ENCODE measurements at regions not wholly inside any gene's neighbourhood (a gene's known extent, or its start where the extent isn't known, plus 50 kb on each side); places are given as distances from the start of the nearest gene placed in this dataset.
A peak's percentile ranks its signal among the peaks of the same experiment; 100 is the strongest.

- no peak for DNase-seq
- H3K27me3 ChIP-seq (ENCODE audit: control insufficient read depth in 3 of 3, insufficient read depth in 3 of 3, low read length in 2 of 3), result no peaks in the 10 kb centered on the region
- TF ChIP-seq, protein P1, sequence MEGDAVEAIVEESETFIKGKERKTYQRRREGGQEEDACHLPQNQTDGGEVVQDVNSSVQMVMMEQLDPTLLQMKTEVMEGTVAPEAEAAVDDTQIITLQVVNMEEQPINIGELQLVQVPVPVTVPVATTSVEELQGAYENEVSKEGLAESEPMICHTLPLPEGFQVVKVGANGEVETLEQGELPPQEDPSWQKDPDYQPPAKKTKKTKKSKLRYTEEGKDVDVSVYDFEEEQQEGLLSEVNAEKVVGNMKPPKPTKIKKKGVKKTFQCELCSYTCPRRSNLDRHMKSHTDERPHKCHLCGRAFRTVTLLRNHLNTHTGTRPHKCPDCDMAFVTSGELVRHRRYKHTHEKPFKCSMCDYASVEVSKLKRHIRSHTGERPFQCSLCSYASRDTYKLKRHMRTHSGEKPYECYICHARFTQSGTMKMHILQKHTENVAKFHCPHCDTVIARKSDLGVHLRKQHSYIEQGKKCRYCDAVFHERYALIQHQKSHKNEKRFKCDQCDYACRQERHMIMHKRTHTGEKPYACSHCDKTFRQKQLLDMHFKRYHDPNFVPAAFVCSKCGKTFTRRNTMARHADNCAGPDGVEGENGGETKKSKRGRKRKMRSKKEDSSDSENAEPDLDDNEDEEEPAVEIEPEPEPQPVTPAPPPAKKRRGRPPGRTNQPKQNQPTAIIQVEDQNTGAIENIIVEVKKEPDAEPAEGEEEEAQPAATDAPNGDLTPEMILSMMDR (IDR thresholded peaks at IDR 0.05; ENCODE audit: control extremely low read depth, extremely low read depth), result no peak
- no peak for ATAC-seq (ENCODE audit: insufficient read depth, low FRiP score)
- H3K36me3 ChIP-seq (ENCODE audit: control insufficient read depth in 4 of 4, insufficient read depth in 4 of 4, low read length in 4 of 4), result no peaks in the 10 kb centered on the region
- no peak overlapping the region for H3K4me3 ChIP-seq
- WGBS, 2 donors, result 91 to 95% methylated on average over 3 of the region's 3 CpGs
- no peak overlapping the region for H3K27ac ChIP-seq (ENCODE audit: low read depth in 1 of 2, low read length in 1 of 2)
- peaks cover 0 to 7% (median 0%) of the 10 kb centered on the region in 5 donors for H3K4me1 ChIP-seq (ENCODE audit: control insufficient read depth in 5 of 5, insufficient read depth in 5 of 5, low read length in 5 of 5)
- no peaks in the 10 kb centered on the region for H3K9me3 ChIP-seq (ENCODE audit: control insufficient read depth in 4 of 4, insufficient read depth in 3 of 4, low read length in 3 of 4)
- no peak overlapping the region for H3K9ac ChIP-seq (ENCODE audit: insufficient read depth in 1 of 2, low read length in 2 of 2)
Measured at GRCh38 chr3:102140116-102140515, 290.8 kb downstream of the NFKBIZ start.

- Histone ChIP-seq H3K9ac (ENCODE audit: insufficient read depth in 1 of 2, low read length in 2 of 2) (no peak overlapping the region), H3K9me3 (ENCODE audit: control insufficient read depth in 4 of 4, insufficient read depth in 3 of 4, low read length in 3 of 4) (no peaks in the 10 kb centered on the region), H3K27ac (ENCODE audit: low read depth in 1 of 2, low read length in 1 of 2) (peak overlapping the region in 1 of 2 donors; percentile 21), H3K27me3 (ENCODE audit: control insufficient read depth in 3 of 3, insufficient read depth in 3 of 3, low read length in 2 of 3) (no peaks in the 10 kb centered on the region), H3K36me3 (ENCODE audit: control insufficient read depth in 4 of 4, insufficient read depth in 4 of 4, low read length in 4 of 4) (no peaks in the 10 kb centered on the region), H3K4me1 (ENCODE audit: control insufficient read depth in 5 of 5, insufficient read depth in 5 of 5, low read length in 5 of 5) (peaks cover 0 to 7% (median 0%) of the 10 kb centered on the region in 5 donors), H3K4me3 (no peak overlapping the region)
- WGBS, 2 donors, result 65 to 72% methylated on average over 5 of the region's 5 CpGs
- no peak for ATAC-seq (ENCODE audit: insufficient read depth, low FRiP score)
- peak in 2 of 3 donors; percentile 34 to 47 for DNase-seq
- TF ChIP-seq, protein P1 (IDR thresholded peaks at IDR 0.05; ENCODE audit: control extremely low read depth, extremely low read depth), result no peak
Measured at GRCh38 chr3:102141096-102141927, 292.0 kb downstream of the NFKBIZ start.

GRCh38 chr3:102141928-102142239, 292.6 kb downstream of the NFKBIZ start:
- DNase-seq (no peak), ATAC-seq (ENCODE audit: insufficient read depth, low FRiP score) (no peak)
- H3K36me3 ChIP-seq (ENCODE audit: control insufficient read depth in 4 of 4, insufficient read depth in 4 of 4, low read length in 4 of 4), result no peaks in the 10 kb centered on the region
- H3K4me3 ChIP-seq, result no peak overlapping the region
- 83 to 91% methylated on average over 1 of the region's 1 CpG for WGBS, 2 donors
- no peak overlapping the region for H3K9ac ChIP-seq (ENCODE audit: insufficient read depth in 1 of 2, low read length in 2 of 2)
- TF ChIP-seq, protein P1 (IDR thresholded peaks at IDR 0.05; ENCODE audit: control extremely low read depth, extremely low read depth), result no peak
- H3K4me1 ChIP-seq (ENCODE audit: control insufficient read depth in 5 of 5, insufficient read depth in 5 of 5, low read length in 5 of 5), result peaks cover 0 to 7% (median 0%) of the 10 kb centered on the region in 5 donors
- no peaks in the 10 kb centered on the region for H3K27me3 ChIP-seq (ENCODE audit: control insufficient read depth in 3 of 3, insufficient read depth in 3 of 3, low read length in 2 of 3)
- H3K9me3 ChIP-seq (ENCODE audit: control insufficient read depth in 4 of 4, insufficient read depth in 3 of 4, low read length in 3 of 4), result no peaks in the 10 kb centered on the region
- H3K27ac ChIP-seq (ENCODE audit: low read depth in 1 of 2, low read length in 1 of 2), result peak overlapping the region in 1 of 2 donors; percentile 21

All from lung (tissue), 11 donors.